GM21381 (cell line): ENCODE measurements at regions not wholly inside any gene's neighbourhood (a gene's known extent, or its start where the extent isn't known, plus 50 kb on each side); places are given as distances from the start of the nearest gene placed in this dataset.
"Not testable (repeated sequence)": the region's sequence is repeated elsewhere in the genome, so short reads cannot be mapped to it uniquely, and the experiment has no call there.

Source experiments
- ATAC-seq: cut with Tn5 transposase; IDR thresholded peaks from one replicate; pipeline ENCODE4 v1.9.1; 2021; ENCODE audit warnings: mild to moderate bottlenecking, moderate library complexity; ENCODE audit not compliant: unreplicated experiment

DNA sequence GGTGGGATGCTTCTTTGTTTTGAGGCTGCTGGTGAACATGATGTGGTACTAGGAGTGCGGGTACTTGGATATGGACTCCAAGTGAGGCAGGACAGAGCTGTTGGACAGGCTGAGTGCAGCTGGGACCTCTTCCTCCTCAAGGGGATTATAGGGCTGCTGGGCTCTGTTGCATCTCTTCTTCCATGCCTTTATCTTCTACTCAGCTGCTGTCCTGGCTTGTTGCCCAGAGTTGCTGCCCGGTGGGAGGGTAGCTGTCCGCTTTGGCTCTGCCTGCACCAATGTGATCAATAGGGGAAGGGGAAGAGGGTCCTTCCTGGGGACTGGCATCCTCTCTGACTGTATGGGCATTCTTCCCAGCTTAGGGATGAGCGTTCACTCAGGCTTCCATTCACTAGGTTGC is 1217.9 kb upstream of the ACO1 start:
- no peak for ATAC-seq

GRCh38 chr9:31168161-31168560 is 1216.3 kb upstream of the ACO1 start:
- ATAC-seq: no peak

DNA sequence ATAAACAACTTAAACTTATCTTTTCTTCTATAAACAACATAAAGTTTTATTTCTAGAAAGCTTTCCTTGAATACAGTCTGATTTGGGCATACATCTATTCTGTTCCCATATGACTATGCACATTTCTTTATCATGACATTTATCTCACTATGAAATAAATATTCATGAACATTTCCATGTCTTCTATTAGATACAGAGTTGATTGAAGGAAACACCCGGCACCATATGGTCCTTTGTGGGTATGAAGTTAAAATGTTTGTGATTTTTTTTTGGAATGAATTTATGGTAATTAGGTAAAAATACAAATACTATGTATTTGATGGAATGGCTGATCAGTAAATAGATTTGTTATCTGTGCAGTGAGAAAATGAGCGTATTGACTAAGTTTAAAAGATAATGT is 1209.8 kb upstream of the ACO1 start:
- ATAC-seq: no peak

- no peak for ATAC-seq
These were observed 1200.6 kb upstream of the ACO1 start for GRCh38 chr9:31183866-31184265.

GRCh38 chr9:31185831-31186230 is 1198.6 kb upstream of the ACO1 start:
- ATAC-seq: no peak

- no peak for ATAC-seq
These were observed 1195.9 kb upstream of the ACO1 start for GRCh38 chr9:31188496-31188895.

DNA sequence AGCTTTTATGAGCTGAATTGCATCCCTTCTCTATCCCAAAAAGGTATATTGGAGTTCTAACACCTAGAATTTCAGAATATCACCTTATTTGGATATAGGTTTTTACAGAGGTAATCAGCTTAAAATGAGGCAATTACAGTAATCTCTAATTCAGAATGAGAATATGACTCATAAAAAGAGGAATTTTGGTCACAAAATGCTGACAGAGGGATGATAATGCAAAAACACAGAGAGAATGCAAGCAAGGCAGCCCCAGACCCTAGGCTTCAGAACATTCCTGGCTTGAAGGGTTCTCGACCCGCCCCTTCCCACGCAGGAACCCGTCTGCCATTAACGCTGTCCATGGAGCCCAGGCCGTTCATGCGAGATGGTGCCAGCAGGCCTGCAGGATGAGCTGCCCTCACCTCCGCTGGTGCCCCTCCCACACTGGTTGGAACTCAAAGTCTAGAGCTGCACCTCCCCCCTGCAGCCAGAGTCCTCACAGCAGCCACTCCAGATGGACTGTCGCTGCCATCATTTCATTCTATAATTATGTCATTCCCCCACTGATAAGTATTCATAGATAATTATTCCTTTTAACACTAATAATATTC is 1173.4 kb upstream of the ACO1 start:
- ATAC-seq: no peak

DNA sequence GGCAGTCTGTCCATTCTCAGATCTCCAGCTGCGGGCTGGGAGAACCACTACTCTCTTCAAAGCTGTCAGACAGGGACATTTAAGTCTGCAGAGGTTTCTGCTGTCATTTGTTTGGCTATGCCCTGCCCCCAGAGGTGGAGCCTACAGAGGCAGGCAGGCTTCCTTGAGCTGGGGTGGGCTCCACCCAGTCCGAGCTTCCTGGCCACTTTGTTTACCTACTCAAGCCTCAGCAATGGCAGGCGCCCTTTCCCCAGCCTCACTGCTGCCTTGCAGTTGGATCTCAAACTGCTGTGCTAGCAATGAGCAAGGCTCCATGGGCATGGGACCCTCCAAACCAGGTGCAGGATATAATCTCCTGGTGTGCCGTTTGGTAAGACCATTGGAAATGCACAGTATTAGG is 1154.5 kb upstream of the ACO1 start:
- not testable (repeated sequence) for ATAC-seq

- no peak for ATAC-seq
These were observed 1152.0 kb upstream of the ACO1 start for GRCh38 chr9:31232485-31232884.

DNA sequence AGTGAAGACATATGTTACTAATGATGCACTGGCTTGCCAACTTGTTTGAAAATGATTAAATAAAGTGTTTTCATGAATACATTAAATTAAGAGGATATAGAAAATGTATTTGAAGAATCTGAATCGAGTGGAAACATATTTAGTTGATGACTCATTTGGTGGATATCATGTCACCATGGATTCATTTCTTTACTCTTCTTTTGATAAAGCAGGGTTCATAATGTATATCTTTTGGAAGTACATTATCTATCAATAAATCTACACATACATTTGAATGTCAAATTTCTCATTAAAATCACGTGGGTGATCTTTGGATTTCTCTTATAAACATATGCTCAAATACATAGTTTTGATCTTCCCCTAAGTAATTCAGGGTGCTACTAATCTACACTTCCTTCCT is 1148.1 kb upstream of the ACO1 start:
- no peak for ATAC-seq

DNA sequence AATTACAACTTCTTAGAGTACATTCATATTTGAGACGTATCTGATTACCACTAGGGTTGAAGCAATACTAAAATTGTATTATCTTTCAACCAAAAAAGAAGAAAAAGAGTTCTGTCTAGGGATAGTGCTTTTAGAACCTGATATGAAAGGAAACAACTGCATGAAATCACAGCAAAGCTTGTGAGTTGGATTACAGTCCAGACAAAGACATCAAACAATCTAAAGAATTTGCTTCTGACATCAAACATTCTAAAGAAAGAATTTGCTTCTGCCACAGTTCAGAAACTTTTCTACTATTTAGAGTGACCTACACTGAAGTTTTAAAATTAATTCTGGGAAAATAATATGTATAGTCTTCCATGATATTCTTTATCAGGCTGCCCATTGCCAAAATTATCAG is 1141.1 kb upstream of the ACO1 start:
- ATAC-seq: no peak

DNA sequence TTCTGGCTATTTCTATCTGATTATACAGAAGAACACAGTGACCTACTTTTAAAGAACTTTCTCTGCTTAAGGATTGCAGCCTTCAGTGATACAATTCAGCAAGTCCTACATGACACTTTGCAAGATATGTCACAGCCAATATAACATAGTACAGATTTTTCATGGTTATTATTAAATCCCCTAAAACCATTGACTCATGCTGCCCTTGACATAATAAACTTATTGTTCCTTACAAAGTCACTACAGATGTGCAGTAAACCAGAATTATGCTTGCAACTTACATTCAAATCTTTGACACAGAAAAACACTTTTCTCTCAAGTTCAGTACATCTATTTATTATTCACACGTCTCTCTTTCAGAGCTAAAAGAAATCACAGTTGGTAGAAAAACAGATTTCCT is 1136.3 kb upstream of the ACO1 start:
- no peak for ATAC-seq

GRCh38 chr9:31251386-31251785 is 1133.1 kb upstream of the ACO1 start:
- ATAC-seq: no peak

DNA sequence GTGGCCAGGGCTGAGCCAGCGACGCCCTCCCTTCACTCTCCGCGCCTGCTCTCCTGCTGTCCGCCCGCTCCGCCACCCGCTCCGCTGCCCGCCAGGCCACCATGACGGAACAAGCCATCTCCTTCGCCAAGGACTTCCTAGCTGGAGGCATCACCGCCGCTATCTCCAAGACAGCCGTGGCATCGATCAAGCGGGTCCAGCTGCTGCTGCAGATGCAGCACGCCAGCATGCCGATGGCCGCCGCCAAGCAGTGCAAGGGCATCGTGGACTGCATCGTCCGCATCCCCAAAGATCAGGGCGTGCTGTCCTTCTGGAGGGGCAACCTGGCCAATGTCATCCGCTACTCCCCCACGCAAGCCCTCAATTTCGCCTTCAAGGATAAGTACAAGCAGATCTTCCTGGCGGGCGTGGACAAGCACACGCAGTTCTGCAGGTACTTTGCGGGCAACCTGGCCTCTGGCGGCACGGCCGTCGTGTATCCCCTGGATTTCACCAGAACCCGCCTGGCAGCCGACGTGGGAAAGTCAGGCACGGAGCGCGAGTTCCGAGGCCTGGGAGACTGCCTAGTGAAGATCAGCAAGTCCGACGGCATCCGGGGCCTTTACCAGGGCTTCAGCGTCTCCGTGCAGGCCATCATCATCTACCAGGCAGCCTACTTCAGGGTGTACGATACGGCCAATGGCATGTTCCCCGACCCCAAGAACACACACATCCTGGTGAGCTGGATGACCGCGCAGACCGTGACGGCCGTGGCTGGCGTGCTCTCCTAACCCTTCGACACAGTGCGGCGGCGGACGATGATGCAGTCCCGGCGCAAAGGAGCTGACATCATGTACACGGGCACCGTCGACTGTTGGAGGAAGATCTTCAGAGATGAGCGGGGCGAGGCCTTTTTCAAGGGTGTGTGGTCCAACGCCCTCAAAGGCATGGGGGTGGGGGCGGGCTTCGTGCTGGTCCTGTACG is 1130.4 kb upstream of the ACO1 start:
- no peak for ATAC-seq

- ATAC-seq: no peak
These were observed 1129.2 kb upstream of the ACO1 start for GRCh38 chr9:31255211-31255610.

DNA sequence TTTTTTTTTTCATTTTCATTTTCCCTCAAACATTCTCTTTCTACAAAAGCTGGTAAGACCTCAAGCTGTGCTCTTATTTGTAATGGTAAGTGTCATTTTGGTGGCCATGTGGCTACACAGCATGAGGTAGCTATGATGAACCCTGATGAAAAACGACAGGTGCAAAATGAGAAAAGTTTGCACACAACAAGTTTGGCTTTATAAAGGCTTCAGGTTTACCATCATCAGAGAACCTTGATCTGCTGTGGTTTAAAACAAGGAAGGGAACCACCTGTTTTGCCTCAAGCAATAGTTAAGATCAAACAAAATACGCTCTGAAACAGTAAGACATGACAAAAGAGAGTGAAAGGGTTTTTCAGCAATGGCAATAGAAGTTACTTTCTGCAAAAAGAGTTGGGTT is 1124.6 kb upstream of the ACO1 start:
- ATAC-seq: no peak

- no peak for ATAC-seq
These were observed 1111.8 kb upstream of the ACO1 start for GRCh38 chr9:31272456-31273295.

GRCh38 chr9:31275419-31275818 is 1109.0 kb upstream of the ACO1 start:
- no peak for ATAC-seq

- ATAC-seq: no peak
These were observed 1093.7 kb upstream of the ACO1 start for GRCh38 chr9:31290731-31291130.

GRCh38 chr9:31302620-31303418 is 1081.6 kb upstream of the ACO1 start:
- peak; percentile 68 for ATAC-seq

GRCh38 chr9:31304576-31304975 is 1079.9 kb upstream of the ACO1 start:
- no peak for ATAC-seq
